NB4 (cell line): ENCODE measurements at regions not wholly inside any gene's neighbourhood (a gene's known extent, or its start where the extent isn't known, plus 50 kb on each side); places are given as distances from the start of the nearest gene placed in this dataset.
"Not testable (repeated sequence)": the region's sequence is repeated elsewhere in the genome, so short reads cannot be mapped to it uniquely, and the experiment has no call there.

Source experiments
- DNase-seq: peaks from one replicate; pipeline ENCODE4 v3.0.0; 2010; ENCODE audit warnings: low read depth
- H3K4me3 ChIP-seq: one replicate; pipeline ENCODE4 v1.5.1; 2011; ENCODE audit warnings: mild to moderate bottlenecking, low read depth, low read length, moderate library complexity
- CTCF ChIP-seq: IDR thresholded peaks from one replicate; pipeline ENCODE4 v1.5.1; 2012; ENCODE audit warnings: low read depth, low read length
- MAX ChIP-seq: IDR thresholded peaks from 2 replicates; pipeline ENCODE4 v1.6.1; 2011; ENCODE audit warnings: low read depth, low read length
- MYC ChIP-seq: IDR thresholded peaks from 2 replicates; pipeline ENCODE4 v1.6.1; 2011; ENCODE audit warnings: low read depth, low read length
- POLR2A ChIP-seq: IDR thresholded peaks from 2 replicates; pipeline ENCODE4 v1.6.1; 2011; ENCODE audit warnings: mild to moderate bottlenecking; ENCODE audit not compliant: insufficient read length; ENCODE audit errors: extremely low read depth

DNA sequence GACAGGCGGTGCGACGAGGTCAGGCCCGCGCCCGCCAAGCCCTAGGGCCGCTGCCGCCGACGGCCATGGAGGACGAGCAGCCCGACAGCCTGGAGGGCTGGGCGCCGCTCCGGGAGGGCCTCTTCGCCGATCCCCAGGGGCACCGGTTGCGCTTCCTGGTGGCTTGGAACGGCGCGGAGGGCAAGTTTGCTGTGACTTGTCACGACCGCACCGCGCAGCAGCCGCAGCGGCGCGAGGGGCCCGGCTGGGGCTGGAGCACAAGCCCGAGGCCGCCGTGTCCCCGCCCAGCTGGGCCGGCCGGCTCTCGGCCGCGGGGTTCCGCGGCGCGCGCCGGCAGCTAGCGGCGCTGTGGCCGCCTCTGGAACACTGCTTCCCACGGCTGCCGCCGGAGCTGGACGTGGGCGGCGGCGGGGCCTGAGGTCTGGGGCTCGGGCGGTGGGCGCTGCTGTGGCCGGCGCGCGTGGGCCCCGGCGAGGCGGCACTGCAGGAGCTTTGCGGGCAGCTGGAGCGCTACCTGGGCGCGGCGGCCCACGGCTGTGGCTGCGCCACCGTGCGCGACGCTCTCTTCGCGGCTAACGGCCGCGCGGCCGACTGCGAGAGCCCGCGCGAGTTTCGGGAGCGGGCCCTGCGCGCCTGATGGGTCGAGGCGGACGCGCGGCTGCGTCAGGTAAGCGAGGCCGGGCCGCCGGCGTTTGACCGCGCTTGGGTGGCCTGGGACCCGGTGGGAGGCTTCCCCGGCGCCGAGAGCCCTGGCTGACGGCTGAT lies 122.0 kb upstream of the NIPA1 start:
- DNase-seq: peak; percentile 79
- H3K4me3 ChIP-seq: peak overlapping the region; percentile 59

- DNase-seq: peak; percentile 54
- H3K4me3 ChIP-seq: peak overlapping the region; percentile 59
Measured at GRCh38 chr15:22665059-22665702, 121.3 kb upstream of the NIPA1 start.

- not testable (repeated sequence) for DNase-seq
- H3K4me3 ChIP-seq: peak overlapping the region; percentile 59
Measured at GRCh38 chr15:22665711-22666110, 120.7 kb upstream of the NIPA1 start.

DNA sequence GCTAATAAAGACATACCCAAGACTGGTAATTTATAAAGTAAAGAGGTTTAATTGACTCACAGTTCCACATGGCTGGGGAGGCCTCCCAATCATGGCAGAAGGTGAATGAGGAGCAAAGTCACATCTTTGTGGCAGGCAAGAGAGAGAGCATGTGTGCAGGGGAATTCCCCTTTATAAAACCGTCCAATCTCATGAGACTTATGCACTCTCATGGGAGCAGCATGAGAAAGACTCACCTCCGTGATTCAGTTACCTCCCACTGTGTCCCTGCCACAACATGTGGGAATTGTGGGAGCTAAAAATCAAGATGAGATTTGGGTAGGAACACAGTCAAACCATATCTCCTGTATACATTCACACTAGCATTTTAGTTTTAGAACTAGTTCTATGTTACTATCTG lies 101.7 kb upstream of the NIPA1 start:
- DNase-seq: peak; percentile 2
- not testable (repeated sequence) for H3K4me3 ChIP-seq

DNA sequence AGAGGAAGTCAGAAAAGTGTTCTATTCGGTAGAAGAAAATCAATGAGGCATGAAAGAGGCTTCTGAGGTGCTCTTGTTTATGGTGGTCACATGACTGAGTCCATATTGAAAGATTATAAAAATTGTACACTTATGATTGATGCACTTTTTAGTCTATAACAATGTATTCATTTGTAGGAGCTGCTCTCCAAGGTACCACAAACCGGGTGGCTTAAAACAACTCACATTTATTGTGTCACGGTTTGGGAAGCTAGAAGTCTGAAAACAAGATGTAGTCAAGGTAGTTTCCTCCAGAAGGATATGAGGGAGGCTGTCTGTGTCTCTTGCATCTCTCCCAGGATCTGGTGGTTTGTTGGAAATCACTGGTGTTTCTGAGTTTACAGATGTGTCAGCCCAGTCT lies 86.6 kb upstream of the NIPA1 start:
- not testable (repeated sequence) for DNase-seq, H3K4me3 ChIP-seq

DNA sequence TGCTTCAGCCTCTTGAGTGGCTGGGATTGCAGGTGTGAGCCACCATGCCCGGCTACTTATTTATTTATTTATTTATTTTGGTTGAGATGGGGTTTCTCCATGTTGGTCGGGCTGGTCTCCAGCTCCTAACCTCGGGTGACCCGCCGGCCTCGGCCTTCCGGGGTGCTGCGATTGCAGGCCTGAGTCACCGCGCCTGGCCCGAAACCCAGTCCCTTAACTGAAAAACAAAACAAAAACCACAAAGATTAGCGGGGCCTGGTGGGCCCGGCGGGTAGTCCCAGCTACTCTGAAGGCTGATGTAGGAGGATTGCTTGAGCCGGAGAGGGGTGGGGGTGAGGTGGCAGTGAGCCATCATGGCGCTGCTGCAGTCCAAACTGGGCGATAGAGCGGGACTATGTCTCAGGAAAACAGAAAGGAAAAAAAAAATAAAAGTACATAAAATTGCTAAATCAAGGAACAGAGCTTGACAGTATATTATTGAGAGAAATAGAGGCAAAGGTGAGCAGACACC lies 75.6 kb upstream of the NIPA1 start:
- not testable (repeated sequence) for DNase-seq, H3K4me3 ChIP-seq

- not testable (repeated sequence) for H3K4me3 ChIP-seq
Measured at GRCh38 chr15:22713933-22714332, 72.5 kb upstream of the NIPA1 start.

DNA sequence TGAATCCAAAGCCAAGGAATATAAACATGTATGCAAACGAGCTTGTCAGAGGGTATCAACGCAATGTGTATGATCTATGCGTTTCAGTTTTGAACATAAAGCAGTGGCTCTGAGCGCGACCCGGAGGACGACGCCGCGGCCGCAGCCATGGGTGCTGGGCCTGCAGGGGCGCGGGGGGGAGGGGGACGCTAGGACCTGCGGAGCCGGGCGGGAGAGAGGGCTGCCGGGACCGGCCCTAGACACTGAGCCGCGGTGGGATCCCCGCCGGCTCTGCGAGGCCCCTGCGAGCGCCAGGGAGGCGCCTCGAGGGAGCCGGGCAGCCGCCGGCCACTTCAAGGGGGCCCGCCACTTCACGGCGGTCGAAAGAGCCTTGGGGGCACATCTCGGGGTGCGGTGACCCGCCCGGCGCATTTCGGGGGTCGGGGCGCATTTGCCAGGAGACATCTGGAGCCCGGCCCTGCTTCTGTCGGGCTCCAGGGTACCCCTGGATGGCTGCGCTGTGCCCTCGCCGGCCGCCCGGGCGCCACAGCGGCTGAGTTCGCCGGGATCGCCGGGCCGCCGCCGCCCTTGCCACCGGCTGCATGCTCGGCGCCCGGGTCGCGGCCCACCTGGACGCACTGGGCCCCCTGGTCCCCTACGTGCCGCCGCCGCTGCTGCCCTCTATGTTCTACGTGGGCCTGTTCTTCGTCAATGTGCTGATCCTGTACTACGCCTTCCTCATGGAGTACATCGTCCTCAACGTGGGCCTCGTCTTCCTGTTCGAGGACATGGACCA lies 71.9 kb upstream of the NIPA1 start:
- not testable (repeated sequence) for H3K4me3 ChIP-seq, DNase-seq

More at GRCh38 chr15:22713933-22714332, 72.5 kb upstream of the NIPA1 start:
- not testable (repeated sequence) for DNase-seq

DNA sequence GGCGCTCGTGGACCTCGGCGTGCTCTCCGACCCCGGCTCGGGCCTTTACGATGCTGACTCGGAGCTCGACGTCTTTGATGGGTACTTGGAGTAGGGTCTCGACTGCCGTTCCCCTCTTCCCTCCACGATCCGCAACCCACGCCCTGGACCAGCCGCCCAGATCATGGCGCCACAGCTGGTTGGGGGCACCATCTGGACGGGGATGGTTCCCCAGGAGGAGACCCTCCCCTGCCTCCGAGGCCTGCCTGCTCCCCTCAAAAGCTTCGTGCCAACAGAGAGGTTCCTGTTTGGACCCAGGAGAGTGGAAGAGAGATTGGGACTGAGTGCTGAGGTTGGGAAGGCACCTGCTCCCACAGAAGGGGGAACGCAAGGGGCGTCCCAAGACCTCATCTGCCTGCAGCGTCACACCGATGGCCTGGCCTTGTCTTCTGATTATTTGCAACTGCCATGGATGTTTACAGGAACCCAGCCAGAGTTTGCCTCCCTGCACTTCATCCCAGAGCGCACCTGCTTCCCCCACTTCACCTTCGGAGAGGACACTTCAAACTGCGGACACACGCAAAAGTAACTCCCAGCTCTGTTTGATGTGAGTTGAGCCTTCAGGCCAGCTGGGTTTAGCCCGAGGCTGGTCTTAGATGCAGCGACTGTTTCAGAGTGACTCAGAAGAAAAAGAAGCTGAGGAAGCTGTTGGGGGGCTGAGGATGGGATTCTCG lies 71.2 kb upstream of the NIPA1 start:
- H3K4me3 ChIP-seq, DNase-seq: not testable (repeated sequence)

DNA sequence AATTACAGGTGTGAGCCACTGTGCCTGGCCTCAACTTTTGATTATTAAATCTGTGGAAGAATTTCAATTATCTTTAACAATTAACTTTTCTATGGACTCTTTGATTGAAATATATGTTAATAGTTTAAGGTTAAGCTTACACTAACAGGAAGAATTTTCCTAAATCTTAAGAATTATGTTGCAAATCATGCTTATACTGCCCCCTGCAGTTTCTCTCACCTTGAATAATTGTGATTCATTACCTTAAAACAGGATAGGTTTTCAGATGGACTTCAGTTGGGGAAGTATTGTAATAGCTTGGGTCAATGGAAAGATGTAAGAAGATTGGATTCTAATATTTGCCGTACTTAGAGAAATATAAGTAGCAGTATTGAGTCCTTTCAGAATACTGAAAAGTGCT lies 66.5 kb upstream of the NIPA1 start:
- DNase-seq, H3K4me3 ChIP-seq: not testable (repeated sequence)

DNA sequence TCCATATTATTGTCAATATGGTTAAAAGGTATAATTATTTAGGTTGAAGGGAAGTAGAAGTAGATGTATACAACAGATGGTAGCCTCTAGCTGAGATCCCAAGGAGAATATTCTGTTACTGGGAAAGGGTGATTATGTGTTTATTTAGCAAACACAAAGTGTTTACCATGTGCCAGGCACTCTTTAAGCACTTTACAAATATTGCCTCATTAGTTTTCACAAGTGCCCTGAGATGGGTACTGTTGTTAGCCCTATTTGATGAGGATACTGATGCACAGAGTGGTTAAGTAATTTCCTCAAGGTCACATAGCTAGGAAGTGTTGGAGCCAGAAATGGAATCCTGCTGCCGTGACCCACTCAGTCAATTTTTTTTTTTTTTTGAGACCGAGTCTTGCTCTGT lies 60.3 kb upstream of the NIPA1 start:
- H3K4me3 ChIP-seq, DNase-seq: not testable (repeated sequence)

GRCh38 chr15:22735067-22735466 lies 51.4 kb upstream of the NIPA1 start:
- DNase-seq, H3K4me3 ChIP-seq: not testable (repeated sequence)

DNA sequence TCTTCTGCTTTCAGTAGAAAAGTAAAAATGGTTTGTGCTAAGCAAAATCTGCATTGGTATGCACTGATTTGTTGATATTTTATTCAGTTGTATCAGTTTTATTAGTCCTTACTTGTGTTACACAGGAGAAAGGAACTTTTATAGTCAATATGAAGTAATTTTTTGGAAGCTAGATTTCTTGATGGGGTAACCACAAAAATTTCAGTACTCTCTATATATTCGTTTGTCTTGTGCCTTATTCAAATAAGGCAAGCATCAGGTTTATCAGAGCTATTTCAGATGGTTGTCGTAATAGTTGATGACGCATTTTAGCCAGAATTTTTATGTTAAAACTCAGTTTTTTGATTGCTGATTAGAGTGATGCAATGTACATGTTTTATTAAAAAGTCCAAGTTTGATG lies 50.7 kb upstream of the NIPA1 start:
- H3K4me3 ChIP-seq: no peak overlapping the region
- TF ChIP-seq CTCF (no peak), MYC (no peak), POLR2A (no peak), MAX (no peak)
- DNase-seq: no peak

DNA sequence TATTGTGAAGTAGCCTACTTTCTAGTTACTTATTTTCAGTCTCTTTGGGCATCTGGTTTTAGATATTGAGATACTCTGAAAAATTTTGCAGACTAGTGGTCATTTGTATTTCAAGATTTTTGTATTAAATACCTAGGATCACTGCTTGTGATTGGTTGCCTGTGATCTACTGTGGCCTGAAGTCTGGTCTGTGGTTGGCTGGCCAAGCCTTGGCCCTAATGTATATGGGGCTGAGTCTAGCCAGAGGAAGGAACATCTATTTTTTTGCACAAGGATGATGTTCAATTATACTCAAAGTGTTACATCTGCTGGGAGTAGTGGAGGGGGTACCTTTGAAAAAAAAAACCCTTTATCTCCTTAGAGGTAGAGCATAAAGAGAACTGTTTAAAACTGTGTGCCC lies 50.2 kb upstream of the NIPA1 start:
- not testable (repeated sequence) for DNase-seq

More for the DNA sequence above, 50.2 kb upstream of the NIPA1 start:
- H3K4me3 ChIP-seq: not testable (repeated sequence)
